SKM-1 (cell line): ENCODE measurements at regions not wholly inside any gene's neighbourhood (a gene's known extent, or its start where the extent isn't known, plus 50 kb on each side); places are given as distances from the start of the nearest gene placed in this dataset.
"Not testable (repeated sequence)": the region's sequence is repeated elsewhere in the genome, so short reads cannot be mapped to it uniquely, and the experiment has no call there.

Source experiments
- DNase-seq: peaks from one replicate; lab custom pipeline; 2025; ENCODE audit not compliant: unreplicated experiment; lab: John Stamatoyannopoulos, UW

- no peak for DNase-seq
Measured at GRCh38 chr11:35046681-35047080, 92.3 kb upstream of the CD44 start.

DNA sequence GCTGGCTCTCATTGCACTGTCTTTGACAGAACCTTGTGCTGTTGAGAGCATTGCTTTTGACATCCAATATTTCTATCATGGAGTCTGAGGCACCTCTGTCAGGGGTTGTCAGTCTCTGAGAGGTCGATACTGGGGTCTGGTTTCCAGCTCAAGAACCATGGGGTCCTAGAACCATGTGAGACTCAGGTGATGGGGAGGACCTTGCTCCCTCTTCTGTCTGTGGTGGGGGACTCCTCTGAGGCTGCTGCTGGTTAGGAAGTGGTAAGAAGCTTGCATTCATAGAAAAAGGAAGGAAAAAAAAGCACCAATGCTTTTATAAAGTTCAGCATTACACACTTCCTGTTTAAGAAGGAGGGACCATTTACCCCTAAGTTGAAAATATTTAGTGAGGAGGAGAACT is 91.8 kb upstream of the CD44 start:
- peak; percentile 51 for DNase-seq

DNA sequence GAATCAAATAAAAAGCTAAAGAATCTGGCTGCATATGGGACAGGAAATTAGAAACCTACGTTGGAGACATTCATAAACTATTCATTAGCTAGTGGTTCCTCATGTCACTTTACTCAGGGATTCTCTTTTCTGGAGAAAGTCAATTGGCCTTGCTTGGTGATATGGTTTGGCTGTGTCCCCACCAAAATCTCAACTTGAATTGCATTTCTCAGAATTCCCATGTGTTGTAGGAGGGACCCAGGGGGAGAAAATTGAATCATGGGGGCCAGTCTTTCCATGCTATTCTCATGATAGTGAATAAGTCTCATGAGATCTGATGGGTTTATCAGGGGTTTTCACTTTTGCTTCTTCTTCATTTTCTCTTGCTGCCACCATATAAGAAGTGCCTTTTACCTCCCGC is 91.2 kb upstream of the CD44 start:
- no peak for DNase-seq

GRCh38 chr11:35048346-35048745 is 90.6 kb upstream of the CD44 start:
- DNase-seq: not testable (repeated sequence)

DNA sequence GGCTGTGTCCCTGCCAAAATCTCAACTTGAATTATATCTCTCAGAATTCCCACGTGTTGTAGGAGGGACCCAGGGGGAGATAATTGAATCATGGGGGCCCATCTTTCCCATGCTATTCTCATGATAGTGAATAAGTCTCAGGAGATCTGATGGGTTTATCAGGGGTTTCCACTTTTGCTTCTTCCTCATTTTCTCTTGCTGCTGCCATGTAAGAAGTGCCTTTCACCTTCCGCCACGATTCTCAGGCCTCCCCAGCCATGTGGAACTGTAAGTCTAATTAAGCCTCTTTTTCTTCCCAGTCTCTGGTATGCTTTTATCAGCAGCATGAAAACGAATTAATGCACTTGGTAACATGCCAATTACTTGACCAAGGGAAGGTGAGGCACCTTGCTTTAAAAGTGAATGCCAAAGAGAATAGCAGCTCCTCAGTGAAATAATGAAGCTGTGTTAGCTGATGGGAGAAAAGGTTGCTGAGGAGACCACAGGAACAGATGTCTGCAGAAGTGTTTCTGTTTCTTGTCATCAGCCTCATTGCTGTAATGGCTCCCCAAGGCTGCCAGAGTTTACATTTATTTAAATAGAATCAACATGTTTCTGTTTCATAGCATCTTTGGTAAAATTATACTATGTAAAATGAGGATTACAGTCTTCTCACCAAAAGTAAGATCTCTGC is 89.0 kb upstream of the CD44 start:
- DNase-seq: no peak

DNA sequence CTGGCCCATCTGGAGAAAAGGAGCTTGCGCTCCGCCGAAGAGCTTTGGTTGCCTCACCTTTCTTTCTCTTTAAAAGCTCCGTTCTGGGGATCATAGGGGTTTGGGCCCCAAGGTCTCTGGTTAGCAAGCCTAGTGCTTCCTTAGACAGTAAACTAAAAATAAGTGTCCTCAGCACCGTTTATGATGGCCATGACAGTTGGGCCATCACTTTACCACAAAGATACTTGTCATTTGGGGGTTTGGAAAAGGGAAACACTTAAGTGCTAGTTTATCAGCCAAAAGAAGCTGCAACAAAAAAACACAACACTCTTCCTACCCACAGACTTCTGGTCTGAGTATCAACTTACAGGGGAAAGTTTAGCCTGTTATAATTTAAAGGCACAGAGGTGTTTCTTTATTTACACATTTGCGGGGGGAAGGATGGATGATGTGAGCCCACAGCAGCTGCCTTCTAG is 88.4 kb upstream of the CD44 start:
- peak; percentile 82 for DNase-seq

GRCh38 chr11:35056391-35057093 is 82.4 kb upstream of the CD44 start:
- DNase-seq: no peak

GRCh38 chr11:35057926-35058668 is 80.9 kb upstream of the CD44 start:
- DNase-seq: no peak

GRCh38 chr11:35058669-35059434 is 80.1 kb upstream of the CD44 start:
- peak; percentile 92 for DNase-seq

- DNase-seq: no peak
Measured at GRCh38 chr11:35061516-35062440, 77.2 kb upstream of the CD44 start.

DNA sequence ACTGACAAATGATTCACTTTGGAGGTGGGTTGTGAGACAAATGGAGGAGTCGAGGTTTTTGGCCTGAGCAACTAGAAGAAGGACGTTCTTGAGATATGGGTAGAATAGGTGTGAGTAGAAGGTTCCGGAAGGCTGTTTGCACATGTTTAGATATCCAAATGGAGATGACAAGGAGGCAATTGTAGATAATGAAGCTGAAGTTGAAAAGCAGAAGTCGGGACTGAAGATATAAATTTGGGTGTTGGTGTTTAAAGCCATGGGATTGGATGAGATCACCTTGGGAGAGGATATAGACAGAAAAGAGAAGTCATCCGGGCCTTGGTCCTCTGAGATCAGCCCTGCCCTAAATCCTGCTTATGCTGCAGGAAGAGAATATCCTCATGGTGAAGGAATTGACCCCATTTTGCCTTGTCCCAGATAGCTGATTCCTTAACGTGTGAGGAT is 75.5 kb upstream of the CD44 start:
- no peak for DNase-seq

DNA sequence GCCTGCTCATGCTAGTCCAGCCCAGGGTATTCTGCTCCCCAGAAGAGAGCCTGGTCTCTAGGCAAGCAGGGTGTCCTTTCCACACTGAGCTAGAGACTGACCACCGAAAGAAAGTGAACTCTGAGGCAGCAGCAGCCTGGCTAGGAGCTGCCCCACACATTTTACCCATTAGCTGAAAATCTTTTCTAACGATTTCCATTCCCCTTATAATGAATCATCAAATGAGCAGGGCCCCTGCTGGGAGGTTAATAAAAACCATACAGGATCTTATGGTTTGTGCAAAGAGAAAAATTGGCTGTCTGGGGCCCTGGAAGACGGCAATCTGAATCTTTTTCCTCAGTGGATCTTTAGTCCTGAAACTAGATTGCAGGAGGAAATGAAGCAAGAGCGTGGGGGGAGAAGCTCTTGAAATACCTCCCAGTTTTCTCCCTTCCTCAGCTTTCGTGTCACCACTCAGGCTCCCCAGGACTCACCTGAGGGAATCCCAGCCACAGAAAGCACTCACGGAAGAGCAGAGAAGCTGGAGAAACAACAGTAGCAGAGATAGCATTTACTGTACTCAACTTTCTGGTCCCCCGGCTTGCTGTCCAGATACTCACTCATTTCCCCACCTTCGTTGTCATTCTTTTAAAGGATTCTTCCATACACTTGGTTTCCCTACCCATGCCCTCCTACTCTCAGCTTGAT is 74.7 kb upstream of the CD44 start:
- DNase-seq: no peak

GRCh38 chr11:35065566-35065965 is 73.4 kb upstream of the CD44 start:
- DNase-seq: no peak

DNA sequence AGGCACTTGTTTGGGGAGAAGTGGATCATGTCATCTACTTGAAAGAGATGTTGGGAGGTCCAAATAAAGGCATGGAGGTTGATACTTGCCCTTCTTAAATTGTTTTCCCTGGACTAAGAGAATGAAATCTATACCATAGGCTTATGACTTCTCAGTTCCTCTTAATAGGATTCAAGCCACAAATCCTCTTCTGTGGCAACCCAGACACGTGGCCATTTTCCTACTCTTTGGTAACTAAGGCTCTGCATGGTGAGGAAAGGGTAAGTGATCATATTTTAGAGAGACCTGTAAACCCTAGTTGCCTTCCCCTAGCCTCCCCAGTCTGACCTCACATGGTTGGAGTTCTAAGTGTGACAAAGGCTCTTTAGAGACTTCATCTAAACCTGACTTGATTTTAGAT is 72.9 kb upstream of the CD44 start:
- DNase-seq: peak; percentile 21

- DNase-seq: no peak
Measured at GRCh38 chr11:35066783-35067423, 72.1 kb upstream of the CD44 start.

- DNase-seq: no peak
Measured at GRCh38 chr11:35071722-35072121, 67.2 kb upstream of the CD44 start.

- DNase-seq: no peak
Measured at GRCh38 chr11:35073691-35074419, 65.1 kb upstream of the CD44 start.
